ENCODE measurements at regions not wholly inside any gene's neighbourhood (a gene's known extent, or its start where the extent isn't known, plus 50 kb on each side); places are given as distances from the start of the nearest gene placed in this dataset.
"Not testable (repeated sequence)": the region's sequence is repeated elsewhere in the genome, so short reads cannot be mapped to it uniquely, and the experiment has no call there.

GRCh38 chr17:71039391-71039790, 870.1 kb downstream of the KCNJ2 start:
- no peak for DNase-seq

GRCh38 chr17:71052971-71053370, 883.6 kb downstream of the KCNJ2 start:
- DNase-seq, result no peak

- no peak for DNase-seq
These were observed 885.8 kb downstream of the KCNJ2 start for GRCh38 chr17:71055128-71055527.

GRCh38 chr17:71057448-71057847, 888.1 kb downstream of the KCNJ2 start:
- no peak for DNase-seq

GRCh38 chr17:71057938-71058337, 888.6 kb downstream of the KCNJ2 start:
- DNase-seq, result no peak

GRCh38 chr17:71063127-71063526, 893.8 kb downstream of the KCNJ2 start:
- no peak for DNase-seq

GRCh38 chr17:71063559-71063958, 894.2 kb downstream of the KCNJ2 start:
- DNase-seq, result no peak

- DNase-seq, result no peak
These were observed 898.5 kb downstream of the KCNJ2 start for GRCh38 chr17:71067669-71068407.

GRCh38 chr17:71068408-71068750, 899.0 kb downstream of the KCNJ2 start:
- no peak for DNase-seq

GRCh38 chr17:71071041-71071440, 901.7 kb downstream of the KCNJ2 start:
- DNase-seq, result no peak

- no peak for DNase-seq
These were observed 902.5 kb downstream of the KCNJ2 start for GRCh38 chr17:71071837-71072236.

- DNase-seq, result no peak
These were observed 911.6 kb downstream of the KCNJ2 start for GRCh38 chr17:71080937-71081336.

- no peak for DNase-seq
These were observed 912.3 kb downstream of the KCNJ2 start for GRCh38 chr17:71081666-71082065.

GRCh38 chr17:71084219-71084618, 914.9 kb downstream of the KCNJ2 start:
- no peak for DNase-seq

- no peak for DNase-seq
These were observed 915.5 kb downstream of the KCNJ2 start for GRCh38 chr17:71084838-71085237.

GRCh38 chr17:71085238-71086033, 916.1 kb downstream of the KCNJ2 start:
- no peak for DNase-seq

GRCh38 chr17:71089431-71089830, 920.1 kb downstream of the KCNJ2 start:
- no peak for DNase-seq

GRCh38 chr17:71098071-71098470, 928.7 kb downstream of the KCNJ2 start:
- no peak for DNase-seq

- DNase-seq, result no peak
These were observed 929.8 kb downstream of the KCNJ2 start for GRCh38 chr17:71099003-71099714.

GRCh38 chr17:71102777-71103176, 933.4 kb downstream of the KCNJ2 start:
- no peak for DNase-seq

GRCh38 chr17:71104225-71104624, 934.9 kb downstream of the KCNJ2 start:
- DNase-seq, result no peak

GRCh38 chr17:71106056-71106455, 936.7 kb downstream of the KCNJ2 start:
- DNase-seq, result not testable (repeated sequence)

- no peak for DNase-seq
These were observed 937.8 kb downstream of the KCNJ2 start for GRCh38 chr17:71107136-71107535.

- DNase-seq, result no peak
These were observed 940.4 kb downstream of the KCNJ2 start for GRCh38 chr17:71109697-71110096.

Measured in stimulated activated CD4-positive, alpha-beta T cell treated with anti-CD3 and anti-CD28 coated beads, Interleukin-2, amount 100 ng/mL, for 48 hours (primary cell).